ENCODE measurements at regions not wholly inside any gene's neighbourhood (a gene's known extent, or its start where the extent isn't known, plus 50 kb on each side); places are given as distances from the start of the nearest gene placed in this dataset.
A peak's percentile ranks its signal among the peaks of the same experiment; 100 is the strongest.

DNA sequence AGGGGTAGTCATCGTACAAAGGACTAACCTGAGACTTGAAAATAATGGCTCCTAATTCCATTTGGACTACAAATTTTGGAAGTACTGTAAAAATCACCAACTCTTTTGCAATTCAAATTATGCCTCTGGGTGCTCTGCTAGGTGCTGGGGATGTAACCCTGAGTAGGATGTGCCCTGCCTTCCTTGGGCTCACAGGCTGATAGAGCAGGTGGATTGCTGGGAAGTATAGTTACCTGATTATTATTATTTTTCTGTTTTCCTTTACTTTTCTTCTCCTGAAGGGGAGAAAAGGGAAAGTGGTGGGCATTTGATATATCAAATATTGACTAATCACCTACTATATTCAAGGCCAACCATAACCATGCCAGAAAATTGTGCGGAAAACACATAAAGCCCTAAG lies 119.3 kb upstream of the RIOK3 start:
- TF ChIP-seq, protein P1, sequence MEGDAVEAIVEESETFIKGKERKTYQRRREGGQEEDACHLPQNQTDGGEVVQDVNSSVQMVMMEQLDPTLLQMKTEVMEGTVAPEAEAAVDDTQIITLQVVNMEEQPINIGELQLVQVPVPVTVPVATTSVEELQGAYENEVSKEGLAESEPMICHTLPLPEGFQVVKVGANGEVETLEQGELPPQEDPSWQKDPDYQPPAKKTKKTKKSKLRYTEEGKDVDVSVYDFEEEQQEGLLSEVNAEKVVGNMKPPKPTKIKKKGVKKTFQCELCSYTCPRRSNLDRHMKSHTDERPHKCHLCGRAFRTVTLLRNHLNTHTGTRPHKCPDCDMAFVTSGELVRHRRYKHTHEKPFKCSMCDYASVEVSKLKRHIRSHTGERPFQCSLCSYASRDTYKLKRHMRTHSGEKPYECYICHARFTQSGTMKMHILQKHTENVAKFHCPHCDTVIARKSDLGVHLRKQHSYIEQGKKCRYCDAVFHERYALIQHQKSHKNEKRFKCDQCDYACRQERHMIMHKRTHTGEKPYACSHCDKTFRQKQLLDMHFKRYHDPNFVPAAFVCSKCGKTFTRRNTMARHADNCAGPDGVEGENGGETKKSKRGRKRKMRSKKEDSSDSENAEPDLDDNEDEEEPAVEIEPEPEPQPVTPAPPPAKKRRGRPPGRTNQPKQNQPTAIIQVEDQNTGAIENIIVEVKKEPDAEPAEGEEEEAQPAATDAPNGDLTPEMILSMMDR (IDR thresholded peaks at IDR 0.05; ENCODE audit: low read depth, low read length), result no peak
- no peaks in the 10 kb centered on the region for H3K9me3 ChIP-seq (ENCODE audit: control insufficient read depth, insufficient read depth, low read length)
- no peak for DNase-seq (ENCODE audit: low read depth, low spot score)
- ChIA-PET CTCF (no interaction called here), POLR2A (interaction anchor here (0.7 kb wide), 1 partner anchor 12 kb away, joined by 3 read pairs; no protein-coding TSS in a partner anchor)
- H3K27me3 ChIP-seq (ENCODE audit: control insufficient read depth, insufficient read depth, low read length), result no peaks in the 10 kb centered on the region
- no peak overlapping the region for H3K4me3 ChIP-seq (ENCODE audit: low read depth, low read length)
- H3K27ac ChIP-seq (ENCODE audit: low read depth, low read length), result no peak overlapping the region

DNA sequence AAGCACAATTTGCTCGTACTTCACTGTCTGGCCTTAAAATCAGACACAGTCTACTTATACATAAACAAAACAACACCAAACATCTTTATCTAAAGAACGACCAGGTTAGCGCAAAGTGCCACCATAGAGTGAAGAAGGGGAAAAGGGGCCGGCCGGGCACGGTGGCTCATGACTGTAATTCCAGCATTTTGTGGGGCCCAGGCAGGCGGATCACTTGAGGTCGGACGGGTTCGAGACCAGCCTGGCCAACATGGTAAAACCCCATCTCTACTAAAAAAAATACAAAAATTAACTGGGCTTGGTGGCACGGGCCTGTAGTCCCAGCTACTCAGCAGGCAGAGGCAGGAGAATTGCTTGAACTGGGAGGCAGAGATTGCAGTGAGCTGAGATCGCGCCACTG lies 118.5 kb upstream of the RIOK3 start:
- CTCF ChIA-PET, result no interaction called here

DNA sequence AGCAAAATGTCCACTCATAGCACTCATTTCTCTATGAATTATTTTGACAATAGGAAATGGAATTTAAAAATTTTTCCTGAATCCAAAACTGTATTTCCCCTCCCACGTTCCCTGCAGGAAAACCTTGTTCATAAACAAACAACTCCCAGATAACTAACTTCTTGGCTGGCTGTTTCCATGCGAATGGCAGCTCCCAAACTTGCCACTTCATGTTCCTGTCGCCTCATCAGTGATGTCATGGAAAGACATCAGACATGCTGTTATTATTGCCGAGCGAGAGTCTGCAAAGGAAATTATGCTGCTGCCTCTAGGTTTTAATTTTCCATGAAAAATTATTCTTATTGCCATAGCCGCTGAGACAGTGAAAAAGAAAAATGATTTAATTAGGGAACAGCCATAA lies 117.0 kb upstream of the RIOK3 start:
- H3K27me3 ChIP-seq (ENCODE audit: control insufficient read depth, insufficient read depth, low read length), result no peaks in the 10 kb centered on the region
- no peak overlapping the region for H3K27ac ChIP-seq (ENCODE audit: low read depth, low read length)
- TF ChIP-seq, protein P1 (IDR thresholded peaks at IDR 0.05; ENCODE audit: low read depth, low read length), result no peak
- no peaks in the 10 kb centered on the region for H3K9me3 ChIP-seq (ENCODE audit: control insufficient read depth, insufficient read depth, low read length)
- POLR2A ChIA-PET, result no interaction called here
- no peak for DNase-seq (ENCODE audit: low read depth, low spot score)
- CTCF ChIA-PET, result no interaction called here
- no peak overlapping the region for H3K4me3 ChIP-seq (ENCODE audit: low read depth, low read length)

More for the DNA sequence above, 118.5 kb upstream of the RIOK3 start:
- Histone ChIP-seq H3K4me3 (ENCODE audit: low read depth, low read length) (no peak overlapping the region), H3K27me3 (ENCODE audit: control insufficient read depth, insufficient read depth, low read length) (no peaks in the 10 kb centered on the region), H3K27ac (ENCODE audit: low read depth, low read length) (no peak overlapping the region), H3K9me3 (ENCODE audit: control insufficient read depth, insufficient read depth, low read length) (no peaks in the 10 kb centered on the region)
- DNase-seq (ENCODE audit: low read depth, low spot score), result no peak
- POLR2A ChIA-PET, result interaction anchor here (0.7 kb wide), 1 partner anchor 13 kb away, joined by 3 read pairs; no protein-coding TSS in a partner anchor
- TF ChIP-seq, protein P1 (IDR thresholded peaks at IDR 0.05; ENCODE audit: low read depth, low read length), result no peak

DNA sequence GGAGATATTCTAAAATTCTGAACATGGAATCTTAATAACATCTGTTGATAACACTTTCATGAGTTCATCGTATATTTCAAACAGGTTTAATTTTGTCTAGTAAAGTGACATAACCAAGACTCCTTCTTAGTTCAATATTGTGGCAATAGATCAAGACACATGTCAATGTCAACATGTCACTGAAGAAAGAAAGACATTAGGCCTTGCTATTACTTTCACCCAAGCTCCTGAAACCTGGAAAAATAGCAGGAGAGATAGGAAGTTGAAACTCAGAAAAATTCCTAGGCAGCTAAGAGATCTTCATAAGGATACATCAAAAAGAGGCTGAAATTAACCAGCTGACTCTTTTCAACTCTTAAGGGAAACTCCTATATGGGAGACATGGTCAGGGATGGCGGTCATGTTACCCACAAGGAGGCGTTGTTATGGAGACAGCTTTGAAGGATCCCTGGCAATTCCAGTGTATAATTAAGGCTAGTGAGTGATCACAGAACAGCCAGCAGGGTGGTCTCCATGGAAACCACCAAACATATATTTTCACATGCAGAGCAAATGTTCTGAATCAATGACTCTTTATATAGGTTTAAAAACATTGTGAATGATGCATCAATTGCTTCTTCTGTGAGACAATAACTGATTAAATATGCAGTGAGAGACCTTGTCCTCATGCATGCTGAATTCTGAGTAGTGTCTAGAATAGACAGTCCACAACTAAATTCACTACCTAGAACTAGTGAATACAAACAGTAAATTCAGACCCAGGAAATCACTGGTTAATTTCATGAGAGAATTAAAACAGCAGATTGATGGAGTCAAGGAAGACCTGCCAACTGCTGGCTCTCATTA lies 115.3 kb upstream of the RIOK3 start:
- ChIA-PET CTCF (no interaction called here), POLR2A (no interaction called here)
- TF ChIP-seq, protein P1 (IDR thresholded peaks at IDR 0.05; ENCODE audit: low read depth, low read length), result no peak
- Histone ChIP-seq H3K27ac (ENCODE audit: low read depth, low read length) (no peak overlapping the region), H3K9me3 (ENCODE audit: control insufficient read depth, insufficient read depth, low read length) (no peaks in the 10 kb centered on the region), H3K27me3 (ENCODE audit: control insufficient read depth, insufficient read depth, low read length) (no peaks in the 10 kb centered on the region), H3K4me3 (ENCODE audit: low read depth, low read length) (no peak overlapping the region)
- peak; percentile 30 for DNase-seq (ENCODE audit: low read depth, low spot score)

DNA sequence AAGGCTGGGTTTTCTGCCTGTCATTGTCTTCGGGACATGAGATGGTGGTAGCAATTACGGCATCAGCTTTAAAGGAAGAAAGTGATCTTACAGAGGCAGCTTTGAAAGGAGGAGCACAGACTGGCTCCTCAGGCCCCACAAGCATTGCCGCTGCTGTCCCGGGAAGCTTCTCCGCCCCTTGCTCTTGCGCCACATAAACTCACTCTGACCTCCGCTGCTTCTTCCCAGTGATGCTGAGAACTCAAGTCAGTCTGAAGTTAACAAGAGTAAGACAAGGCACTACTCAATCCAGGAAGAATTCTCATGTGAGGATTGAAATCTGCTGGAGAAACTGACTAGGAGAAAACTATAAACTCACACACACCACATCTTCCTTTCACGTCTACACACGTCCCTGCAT lies 112.4 kb upstream of the RIOK3 start:
- Histone ChIP-seq H3K27ac (ENCODE audit: low read depth, low read length) (no peak overlapping the region), H3K4me3 (ENCODE audit: low read depth, low read length) (no peak overlapping the region), H3K27me3 (ENCODE audit: control insufficient read depth, insufficient read depth, low read length) (no peaks in the 10 kb centered on the region), H3K9me3 (ENCODE audit: control insufficient read depth, insufficient read depth, low read length) (no peaks in the 10 kb centered on the region)
- ChIA-PET CTCF (no interaction called here), POLR2A (no interaction called here)
- no peak for DNase-seq (ENCODE audit: low read depth, low spot score)
- TF ChIP-seq, protein P1 (IDR thresholded peaks at IDR 0.05; ENCODE audit: low read depth, low read length), result no peak

Data from AG04450 (cell line).